Subcutaneous abdominal adipose tissue (tissue), 5 donors: ENCODE measurements at regions not wholly inside any gene's neighbourhood (a gene's known extent, or its start where the extent isn't known, plus 50 kb on each side); places are given as distances from the start of the nearest gene placed in this dataset.
"Not testable (repeated sequence)": the region's sequence is repeated elsewhere in the genome, so short reads cannot be mapped to it uniquely, and the experiment has no call there.

ENCODE experiments used
- H3K27ac ChIP-seq: one replicate; pipeline ENCODE4 v1.7.0; 2013; ENCODE audit warnings: low read depth, mild to moderate bottlenecking, inconsistent platforms, low read length, moderate library complexity
- H3K27me3 ChIP-seq, 5 donors: one replicate each; pipeline ENCODE4 v1.7.0; 2013; ENCODE audit warnings: low read length in 5 of 5, inconsistent platforms in 1 of 5; ENCODE audit not compliant: control insufficient read depth in 5 of 5, insufficient read depth in 4 of 5
- H3K36me3 ChIP-seq, 5 donors: one replicate each; pipeline ENCODE4 v1.7.0; 2013; ENCODE audit warnings: low read length in 5 of 5; ENCODE audit not compliant: control insufficient read depth in 5 of 5, insufficient read depth in 5 of 5
- H3K4me1 ChIP-seq, 5 donors: one replicate each; pipeline ENCODE4 v1.7.0; 2013; ENCODE audit warnings: low read length in 5 of 5, mild to moderate bottlenecking in 3 of 5, moderate library complexity in 1 of 5; ENCODE audit not compliant: control insufficient read depth in 5 of 5, insufficient read depth in 5 of 5
- H3K4me3 ChIP-seq, 5 donors: one replicate each; pipeline ENCODE4 v1.7.0; 2013; ENCODE audit warnings: low read length in 5 of 5, low read depth in 1 of 5
- H3K9ac ChIP-seq, 5 donors: one replicate each; pipeline ENCODE4 v1.7.0; 2013; ENCODE audit warnings: low read length in 5 of 5, mild to moderate bottlenecking in 4 of 5, moderate library complexity in 3 of 5
- H3K9me3 ChIP-seq, 5 donors: one replicate each; pipeline ENCODE4 v1.7.0; 2013; ENCODE audit warnings: low read length in 5 of 5; ENCODE audit not compliant: control insufficient read depth in 5 of 5
- donor health status: healthy.
- donor health status: healthy.
- donor health status: healthy.
- donor health status: healthy.
- donor health status: healthy.

GRCh38 chr3:106059953-106060517 is 191.2 kb upstream of the CBLB start:
- H3K9me3 ChIP-seq, result no peaks in the 10 kb centered on the region
- no peak overlapping the region for H3K27ac ChIP-seq
- no peak overlapping the region for H3K9ac ChIP-seq
- H3K27me3 ChIP-seq, result no peaks in the 10 kb centered on the region
- H3K4me1 ChIP-seq, result no peaks in the 10 kb centered on the region
- no peak overlapping the region for H3K4me3 ChIP-seq
- no peaks in the 10 kb centered on the region for H3K36me3 ChIP-seq

GRCh38 chr3:106063909-106064308 is 195.1 kb upstream of the CBLB start:
- no peaks in the 10 kb centered on the region for H3K9me3 ChIP-seq
- no peak overlapping the region for H3K27ac ChIP-seq
- H3K4me1 ChIP-seq, result peaks cover 3 to 14% (median 10%) of the 10 kb centered on the region in 5 donors
- no peak overlapping the region for H3K4me3 ChIP-seq
- H3K27me3 ChIP-seq, result no peaks in the 10 kb centered on the region
- H3K9ac ChIP-seq, result no peak overlapping the region
- H3K36me3 ChIP-seq, result no peaks in the 10 kb centered on the region

GRCh38 chr3:106065831-106066230 is 197.0 kb upstream of the CBLB start:
- H3K27ac ChIP-seq, result no peak overlapping the region
- H3K9me3 ChIP-seq, result no peaks in the 10 kb centered on the region
- H3K36me3 ChIP-seq, result no peaks in the 10 kb centered on the region
- H3K27me3 ChIP-seq, result no peaks in the 10 kb centered on the region
- no peak overlapping the region for H3K4me3 ChIP-seq
- H3K9ac ChIP-seq, result no peak overlapping the region
- peaks cover 3 to 16% (median 14%) of the 10 kb centered on the region in 5 donors for H3K4me1 ChIP-seq

- Histone ChIP-seq H3K9ac (no peak overlapping the region), H3K4me3 (no peak overlapping the region), H3K4me1 (peaks cover 3 to 16% (median 14%) of the 10 kb centered on the region in 5 donors), H3K9me3 (no peaks in the 10 kb centered on the region), H3K36me3 (no peaks in the 10 kb centered on the region), H3K27ac (no peak overlapping the region), H3K27me3 (no peaks in the 10 kb centered on the region)
Measured at GRCh38 chr3:106067711-106068110, 198.9 kb upstream of the CBLB start.

- no peaks in the 10 kb centered on the region for H3K9me3 ChIP-seq
- H3K4me3 ChIP-seq, result peak overlapping the region in 1 of 5 donors; percentile 9
- no peak overlapping the region for H3K9ac ChIP-seq
- no peaks in the 10 kb centered on the region for H3K27me3 ChIP-seq
- H3K4me1 ChIP-seq, result peaks cover 3 to 16% (median 14%) of the 10 kb centered on the region in 5 donors
- no peaks in the 10 kb centered on the region for H3K36me3 ChIP-seq
- peak overlapping the region; percentile 83 for H3K27ac ChIP-seq
Measured at GRCh38 chr3:106068381-106068780, 199.6 kb upstream of the CBLB start.

GRCh38 chr3:106068795-106069194 is 200.0 kb upstream of the CBLB start:
- Histone ChIP-seq H3K9ac (no peak overlapping the region), H3K9me3 (no peaks in the 10 kb centered on the region), H3K27ac (peak overlapping the region; percentile 83), H3K4me1 (peaks cover 3 to 16% (median 14%) of the 10 kb centered on the region in 5 donors), H3K36me3 (no peaks in the 10 kb centered on the region), H3K4me3 (peak overlapping the region in 1 of 5 donors; percentile 9), H3K27me3 (no peaks in the 10 kb centered on the region)

GRCh38 chr3:106070187-106070586 is 201.4 kb upstream of the CBLB start:
- H3K9me3 ChIP-seq, result no peaks in the 10 kb centered on the region
- no peaks in the 10 kb centered on the region for H3K36me3 ChIP-seq
- H3K4me1 ChIP-seq, result peaks cover 3 to 16% (median 14%) of the 10 kb centered on the region in 5 donors
- no peak overlapping the region for H3K9ac ChIP-seq
- H3K27me3 ChIP-seq, result no peaks in the 10 kb centered on the region
- H3K4me3 ChIP-seq, result no peak overlapping the region
- H3K27ac ChIP-seq, result peak overlapping the region; percentile 2

- H3K4me1 ChIP-seq, result peaks cover 3 to 16% (median 14%) of the 10 kb centered on the region in 5 donors
- H3K9ac ChIP-seq, result no peak overlapping the region
- no peaks in the 10 kb centered on the region for H3K9me3 ChIP-seq
- H3K27ac ChIP-seq, result no peak overlapping the region
- H3K4me3 ChIP-seq, result no peak overlapping the region
- H3K27me3 ChIP-seq, result no peaks in the 10 kb centered on the region
- H3K36me3 ChIP-seq, result no peaks in the 10 kb centered on the region
Measured at GRCh38 chr3:106071306-106071705, 202.5 kb upstream of the CBLB start.

- H3K9ac ChIP-seq, H3K4me3 ChIP-seq, H3K27ac ChIP-seq, H3K9me3 ChIP-seq, H3K36me3 ChIP-seq, H3K27me3 ChIP-seq: not testable (repeated sequence)
- peaks cover 3 to 16% (median 13%) of the 10 kb centered on the region in 5 donors for H3K4me1 ChIP-seq
Measured at GRCh38 chr3:106072596-106072995, 203.8 kb upstream of the CBLB start.

GRCh38 chr3:106073806-106074205 is 205.0 kb upstream of the CBLB start:
- not testable (repeated sequence) for H3K4me3 ChIP-seq, H3K9ac ChIP-seq, H3K27me3 ChIP-seq, H3K9me3 ChIP-seq, H3K4me1 ChIP-seq, H3K36me3 ChIP-seq, H3K27ac ChIP-seq

GRCh38 chr3:106075731-106076130 is 206.9 kb upstream of the CBLB start:
- not testable (repeated sequence) for H3K27me3 ChIP-seq, H3K4me1 ChIP-seq, H3K36me3 ChIP-seq, H3K27ac ChIP-seq, H3K9me3 ChIP-seq, H3K4me3 ChIP-seq, H3K9ac ChIP-seq
